ENCODE measurements at regions not wholly inside any gene's neighbourhood (a gene's known extent, or its start where the extent isn't known, plus 50 kb on each side); places are given as distances from the start of the nearest gene placed in this dataset.

DNA sequence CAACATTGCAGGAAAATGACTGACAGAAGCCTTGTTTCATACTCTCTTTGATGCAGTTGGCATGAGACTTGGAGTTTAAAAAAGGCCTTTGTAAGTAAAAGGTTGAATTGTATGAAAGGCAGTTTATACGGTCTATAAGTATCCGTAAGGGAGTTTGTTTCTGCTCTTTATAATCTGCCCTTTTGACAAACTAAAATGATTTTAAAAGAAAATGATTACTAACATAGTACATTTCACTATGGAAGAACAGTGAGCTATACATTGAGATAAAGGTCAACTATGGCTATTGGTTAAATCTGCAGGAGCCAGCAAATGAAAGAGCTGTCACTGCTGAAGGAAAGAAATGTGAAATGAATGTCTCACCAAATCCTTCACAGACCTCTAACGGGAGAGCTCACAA, 296.1 kb upstream of the SLITRK6 start:
- no peak for TF ChIP-seq CBX1 (IDR thresholded peaks at IDR 0.05; ENCODE audit: low read depth)
- TF ChIP-seq, protein P1, sequence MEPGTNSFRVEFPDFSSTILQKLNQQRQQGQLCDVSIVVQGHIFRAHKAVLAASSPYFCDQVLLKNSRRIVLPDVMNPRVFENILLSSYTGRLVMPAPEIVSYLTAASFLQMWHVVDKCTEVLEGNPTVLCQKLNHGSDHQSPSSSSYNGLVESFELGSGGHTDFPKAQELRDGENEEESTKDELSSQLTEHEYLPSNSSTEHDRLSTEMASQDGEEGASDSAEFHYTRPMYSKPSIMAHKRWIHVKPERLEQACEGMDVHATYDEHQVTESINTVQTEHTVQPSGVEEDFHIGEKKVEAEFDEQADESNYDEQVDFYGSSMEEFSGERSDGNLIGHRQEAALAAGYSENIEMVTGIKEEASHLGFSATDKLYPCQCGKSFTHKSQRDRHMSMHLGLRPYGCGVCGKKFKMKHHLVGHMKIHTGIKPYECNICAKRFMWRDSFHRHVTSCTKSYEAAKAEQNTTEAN (CRISPR knock-in tag; IDR thresholded peaks at IDR 0.05), result no peak
- no peak for TF ChIP-seq STAT5A (IDR thresholded peaks at IDR 0.05; ENCODE audit: borderline replicate concordance, low read length)
- no peak for TF ChIP-seq EHMT2 (IDR thresholded peaks at IDR 0.05)
- no peak for TF ChIP-seq HNRNPL (IDR thresholded peaks at IDR 0.05; ENCODE audit: low read depth, low read length)
- TF ChIP-seq HDAC2 (IDR thresholded peaks at IDR 0.05), result no peak
- TF ChIP-seq, protein P2, sequence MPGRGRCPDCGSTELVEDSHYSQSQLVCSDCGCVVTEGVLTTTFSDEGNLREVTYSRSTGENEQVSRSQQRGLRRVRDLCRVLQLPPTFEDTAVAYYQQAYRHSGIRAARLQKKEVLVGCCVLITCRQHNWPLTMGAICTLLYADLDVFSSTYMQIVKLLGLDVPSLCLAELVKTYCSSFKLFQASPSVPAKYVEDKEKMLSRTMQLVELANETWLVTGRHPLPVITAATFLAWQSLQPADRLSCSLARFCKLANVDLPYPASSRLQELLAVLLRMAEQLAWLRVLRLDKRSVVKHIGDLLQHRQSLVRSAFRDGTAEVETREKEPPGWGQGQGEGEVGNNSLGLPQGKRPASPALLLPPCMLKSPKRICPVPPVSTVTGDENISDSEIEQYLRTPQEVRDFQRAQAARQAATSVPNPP (IDR thresholded peaks at IDR 0.05; ENCODE audit: borderline replicate concordance, insufficient read depth, insufficient read length), result no peak
- no peak for TF ChIP-seq LARP7 (IDR thresholded peaks at IDR 0.05)
- TF ChIP-seq, protein P3, sequence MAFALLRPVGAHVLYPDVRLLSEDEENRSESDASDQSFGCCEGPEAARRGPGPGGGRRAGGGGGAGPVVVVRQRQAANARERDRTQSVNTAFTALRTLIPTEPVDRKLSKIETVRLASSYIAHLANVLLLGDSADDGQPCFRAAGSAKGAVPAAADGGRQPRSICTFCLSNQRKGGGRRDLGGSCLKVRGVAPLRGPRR (CRISPR knock-in tag; IDR thresholded peaks at IDR 0.05), result no peak
- TF ChIP-seq HDGF (IDR thresholded peaks at IDR 0.05), result no peak
- TF ChIP-seq, protein P4, sequence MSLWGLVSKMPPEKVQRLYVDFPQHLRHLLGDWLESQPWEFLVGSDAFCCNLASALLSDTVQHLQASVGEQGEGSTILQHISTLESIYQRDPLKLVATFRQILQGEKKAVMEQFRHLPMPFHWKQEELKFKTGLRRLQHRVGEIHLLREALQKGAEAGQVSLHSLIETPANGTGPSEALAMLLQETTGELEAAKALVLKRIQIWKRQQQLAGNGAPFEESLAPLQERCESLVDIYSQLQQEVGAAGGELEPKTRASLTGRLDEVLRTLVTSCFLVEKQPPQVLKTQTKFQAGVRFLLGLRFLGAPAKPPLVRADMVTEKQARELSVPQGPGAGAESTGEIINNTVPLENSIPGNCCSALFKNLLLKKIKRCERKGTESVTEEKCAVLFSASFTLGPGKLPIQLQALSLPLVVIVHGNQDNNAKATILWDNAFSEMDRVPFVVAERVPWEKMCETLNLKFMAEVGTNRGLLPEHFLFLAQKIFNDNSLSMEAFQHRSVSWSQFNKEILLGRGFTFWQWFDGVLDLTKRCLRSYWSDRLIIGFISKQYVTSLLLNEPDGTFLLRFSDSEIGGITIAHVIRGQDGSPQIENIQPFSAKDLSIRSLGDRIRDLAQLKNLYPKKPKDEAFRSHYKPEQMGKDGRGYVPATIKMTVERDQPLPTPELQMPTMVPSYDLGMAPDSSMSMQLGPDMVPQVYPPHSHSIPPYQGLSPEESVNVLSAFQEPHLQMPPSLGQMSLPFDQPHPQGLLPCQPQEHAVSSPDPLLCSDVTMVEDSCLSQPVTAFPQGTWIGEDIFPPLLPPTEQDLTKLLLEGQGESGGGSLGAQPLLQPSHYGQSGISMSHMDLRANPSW (CRISPR knock-in tag; IDR thresholded peaks at IDR 0.05), result no peak
- TF ChIP-seq ZNF77 (CRISPR knock-in tag; IDR thresholded peaks at IDR 0.05), result no peak
- no peak for TF ChIP-seq KAT7 (CRISPR knock-in tag; IDR thresholded peaks at IDR 0.05; ENCODE audit: borderline replicate concordance)
- no peak for TF ChIP-seq POLR2H (tag; IDR thresholded peaks at IDR 0.05; ENCODE audit: low read depth)
- TF ChIP-seq ZNF75A (CRISPR knock-in tag; IDR thresholded peaks at IDR 0.05), result no peak
- TF ChIP-seq XRCC4 (IDR thresholded peaks at IDR 0.05; ENCODE audit: extremely low read depth, insufficient read depth, insufficient read length), result no peak
- TF ChIP-seq, protein P5, sequence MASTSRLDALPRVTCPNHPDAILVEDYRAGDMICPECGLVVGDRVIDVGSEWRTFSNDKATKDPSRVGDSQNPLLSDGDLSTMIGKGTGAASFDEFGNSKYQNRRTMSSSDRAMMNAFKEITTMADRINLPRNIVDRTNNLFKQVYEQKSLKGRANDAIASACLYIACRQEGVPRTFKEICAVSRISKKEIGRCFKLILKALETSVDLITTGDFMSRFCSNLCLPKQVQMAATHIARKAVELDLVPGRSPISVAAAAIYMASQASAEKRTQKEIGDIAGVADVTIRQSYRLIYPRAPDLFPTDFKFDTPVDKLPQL (IDR thresholded peaks at IDR 0.05; ENCODE audit: extremely low read depth, insufficient read length), result no peak
- no peak for TF ChIP-seq NCOA1 (IDR thresholded peaks at IDR 0.05; ENCODE audit: low read depth)
- TF ChIP-seq RAD51 (IDR thresholded peaks at IDR 0.05; ENCODE audit: borderline replicate concordance, low read depth), result no peak
- no peak for FAIRE-seq
- BruUV-seq (replicated peaks), result no TSS peak

More for the DNA sequence above, 296.1 kb upstream of the SLITRK6 start:
- Histone ChIP-seq H4K20me1 (replicated peaks; ENCODE audit: control insufficient read depth, insufficient read depth, low read length) (no peaks in the 10 kb centered on the region), H3K4me3 (no peak overlapping the region), H3K36me3 (ENCODE audit: control insufficient read depth, insufficient read depth, low read length) (no peaks in the 10 kb centered on the region), H3K4me1 (replicated peaks in 1 of 2; ENCODE audit: control insufficient read depth in 2 of 2, insufficient read depth in 2 of 2, low read length in 2 of 2) (no peaks in the 10 kb centered on the region), H3K27ac (ENCODE audit: extremely low read depth, low read depth, low read length) (no peak overlapping the region), H3K79me2 (ENCODE audit: control insufficient read depth, insufficient read depth, low read length) (no peaks in the 10 kb centered on the region), H3K4me2 (ENCODE audit: insufficient read depth, low read length) (no peak overlapping the region), H3K9ac (ENCODE audit: insufficient read depth in 1 of 2, low read depth in 2 of 2, low read length in 2 of 2) (no peak overlapping the region), H2AFZ (ENCODE audit: low read depth, low read length) (no peak overlapping the region), H3K9me3 (replicated peaks; ENCODE audit: control insufficient read depth, insufficient read depth, low read depth, low read length) (no peaks in the 10 kb centered on the region), H3K9me1 (ENCODE audit: control insufficient read depth, insufficient read depth, low read length) (no peaks in the 10 kb centered on the region), H3K27me3 (ENCODE audit: control insufficient read depth in 2 of 2, insufficient read depth in 2 of 2, low read length in 2 of 2) (no peaks in the 10 kb centered on the region)
- intact Hi-C loops (cut with micrococcal nuclease) (no loop called here), in situ Hi-C loops (cut with MboI) (no loop called here)
- POLR2A ChIA-PET, result no interaction called here
- WGBS (ENCODE audit: insufficient coverage, low coverage, missing lambda C conversion rate), result 7% methylated on average over 3 of the region's 3 CpGs
- CTCF ChIA-PET (ENCODE audit: low intra/inter-chr PET ratio), result no interaction called here
- DNase-seq (ENCODE audit: extremely low read depth in 1 of 4, low spot score in 3 of 4) (no peak), ATAC-seq (no peak)

Data from K562 (cell line).